ENCODE measurements at regions not wholly inside any gene's neighbourhood (a gene's known extent, or its start where the extent isn't known, plus 50 kb on each side); places are given as distances from the start of the nearest gene placed in this dataset.

- DNase-seq: no peak
These were observed 68.7 kb upstream of the TMPO start for GRCh38 chr12:98446682-98447081.

- DNase-seq: peak; percentile 69
These were observed 65.8 kb upstream of the TMPO start for GRCh38 chr12:98449584-98449983.

GRCh38 chr12:98453070-98453469 lies 62.3 kb upstream of the TMPO start:
- no peak for DNase-seq

- DNase-seq: no peak
These were observed 61.9 kb upstream of the TMPO start for GRCh38 chr12:98453492-98453891.

- DNase-seq: no peak
These were observed 59.3 kb upstream of the TMPO start for GRCh38 chr12:98456041-98456440.

GRCh38 chr12:98456576-98457573 lies 58.5 kb upstream of the TMPO start:
- no peak for DNase-seq

- DNase-seq: no peak
These were observed 51.2 kb upstream of the TMPO start for GRCh38 chr12:98464190-98464589.

GRCh38 chr12:98465505-98465904 lies 49.9 kb upstream of the TMPO start:
- DNase-seq: no peak
